Pulmonary artery endothelial cell (primary cell): ENCODE measurements at regions not wholly inside any gene's neighbourhood (a gene's known extent, or its start where the extent isn't known, plus 50 kb on each side); places are given as distances from the start of the nearest gene placed in this dataset.
"Not testable (repeated sequence)": the region's sequence is repeated elsewhere in the genome, so short reads cannot be mapped to it uniquely, and the experiment has no call there.

Experiments used
- DNase-seq: peaks from one replicate; pipeline ENCODE4 v3.0.0-alpha.2; 2011; ENCODE audit warnings: low read depth, low spot score

GRCh38 chr4:81785338-81785737 lies 313.6 kb upstream of the RASGEF1B start:
- DNase-seq = no peak

DNA sequence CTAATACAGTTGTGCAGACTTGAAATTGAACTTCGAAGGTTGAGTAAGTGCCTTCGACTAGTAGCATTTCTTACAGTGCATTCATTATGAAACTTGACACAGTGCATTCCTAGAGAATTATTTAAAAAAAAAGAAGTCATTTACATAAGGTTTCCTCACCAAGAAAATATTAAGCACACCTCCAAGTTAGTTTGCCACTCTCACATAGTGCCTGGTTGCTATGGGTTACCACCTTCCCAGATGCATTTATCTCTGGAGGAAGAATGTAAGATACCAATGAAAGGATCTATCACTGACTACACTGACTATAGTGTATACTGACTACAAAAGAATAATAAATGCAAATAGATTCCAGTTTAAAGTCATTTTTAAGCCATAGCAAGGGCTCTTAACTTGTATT lies 311.9 kb upstream of the RASGEF1B start:
- DNase-seq = no peak

GRCh38 chr4:81781799-81782198 lies 310.1 kb upstream of the RASGEF1B start:
- no peak for DNase-seq

GRCh38 chr4:81777718-81778117 lies 306.0 kb upstream of the RASGEF1B start:
- DNase-seq = not testable (repeated sequence)

DNA sequence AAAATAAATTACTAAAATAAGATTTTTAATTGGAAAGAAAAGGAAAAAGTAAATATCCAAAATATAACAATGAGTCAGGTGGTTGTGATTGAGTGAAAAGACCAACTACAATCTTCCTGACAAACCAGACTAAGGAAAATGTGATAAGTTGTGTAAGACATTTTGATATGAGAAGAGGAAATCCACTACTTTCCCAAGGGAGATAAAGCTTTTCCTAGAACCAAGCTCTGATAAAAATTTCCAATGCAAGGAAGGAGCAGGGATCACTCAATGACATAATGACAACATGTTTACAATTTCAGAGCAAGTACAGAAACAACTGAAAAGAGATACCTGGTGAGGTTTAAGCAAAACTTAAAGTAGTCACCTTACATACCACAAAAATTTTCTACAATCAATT lies 305.1 kb upstream of the RASGEF1B start:
- no peak for DNase-seq

GRCh38 chr4:81773557-81773956 lies 301.9 kb upstream of the RASGEF1B start:
- no peak for DNase-seq

- no peak for DNase-seq
Observed at GRCh38 chr4:81771721-81772120, 300.0 kb upstream of the RASGEF1B start.

DNA sequence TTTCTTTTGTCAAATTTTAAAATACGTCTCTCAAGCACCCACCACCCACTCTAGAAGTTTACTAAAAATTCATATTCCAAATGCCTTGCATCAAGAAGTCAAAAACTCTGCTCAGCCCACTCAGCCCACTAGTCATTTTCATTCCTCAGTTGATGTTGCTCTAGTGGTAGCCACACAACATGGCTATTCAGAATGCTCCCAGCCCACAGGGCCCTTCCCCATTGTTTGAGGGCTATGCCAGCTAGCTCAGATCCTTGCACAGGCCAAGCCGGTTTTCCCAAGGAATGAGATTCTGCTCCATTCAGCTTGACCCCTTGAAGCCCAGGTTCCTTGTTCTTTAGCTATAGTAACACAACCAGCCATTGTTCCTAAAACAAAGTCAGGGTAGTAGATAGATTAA lies 297.5 kb upstream of the RASGEF1B start:
- DNase-seq = no peak

DNA sequence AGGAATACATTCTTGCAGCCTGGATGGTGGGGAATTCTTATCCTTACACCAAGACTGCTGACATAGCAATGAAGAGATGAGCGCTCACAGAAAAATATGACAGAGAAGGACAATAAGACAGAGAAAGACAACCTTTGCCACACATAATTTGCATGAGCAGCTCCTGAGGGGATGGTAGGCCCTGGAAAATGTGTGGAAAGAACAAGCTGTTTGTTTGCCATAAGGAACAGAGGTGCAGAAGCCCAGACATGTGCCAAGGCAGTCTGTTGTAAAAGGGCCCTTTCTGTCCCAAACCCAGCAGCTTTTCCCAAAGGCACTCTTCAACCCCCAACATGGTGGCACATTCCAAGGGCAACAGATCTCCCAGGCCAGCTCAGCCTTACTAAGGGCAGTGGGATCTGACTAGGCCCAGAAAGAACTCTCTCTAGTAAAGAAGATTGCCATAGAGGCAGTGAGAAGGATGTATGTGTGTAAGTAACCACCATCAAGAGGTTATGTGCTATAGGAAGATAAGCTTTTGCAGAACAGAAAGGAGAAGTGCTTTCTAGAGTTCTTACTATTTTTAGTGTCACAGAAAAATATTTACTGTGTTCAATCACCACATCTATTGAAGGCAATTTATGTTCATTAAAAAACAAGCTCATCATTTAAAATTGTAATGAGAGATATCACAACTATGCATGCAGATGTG lies 287.0 kb upstream of the RASGEF1B start:
- DNase-seq = no peak

GRCh38 chr4:81757691-81758090 lies 286.0 kb upstream of the RASGEF1B start:
- DNase-seq = no peak

- no peak for DNase-seq
Observed at GRCh38 chr4:81756973-81757372, 285.3 kb upstream of the RASGEF1B start.

DNA sequence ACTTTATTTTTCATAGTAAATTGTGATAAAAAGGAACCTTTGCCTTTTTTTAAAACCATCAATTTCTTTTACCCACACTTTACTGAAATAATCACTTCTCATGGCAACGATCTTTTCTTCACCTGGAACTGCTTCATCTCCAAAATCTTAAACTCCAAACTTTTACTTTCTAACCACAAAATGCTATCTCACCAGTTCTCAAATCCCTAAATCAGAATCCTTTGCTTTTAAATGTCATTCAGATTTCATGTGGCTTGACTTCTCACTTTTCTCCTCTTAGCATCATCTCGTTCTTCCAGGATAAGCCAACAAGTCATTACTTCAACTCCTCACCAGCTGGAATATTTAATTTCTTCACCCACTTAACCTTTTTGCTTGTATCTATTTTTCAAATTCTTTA lies 284.3 kb upstream of the RASGEF1B start:
- DNase-seq = no peak

- DNase-seq = no peak
Observed at GRCh38 chr4:81754169-81754568, 282.5 kb upstream of the RASGEF1B start.

DNA sequence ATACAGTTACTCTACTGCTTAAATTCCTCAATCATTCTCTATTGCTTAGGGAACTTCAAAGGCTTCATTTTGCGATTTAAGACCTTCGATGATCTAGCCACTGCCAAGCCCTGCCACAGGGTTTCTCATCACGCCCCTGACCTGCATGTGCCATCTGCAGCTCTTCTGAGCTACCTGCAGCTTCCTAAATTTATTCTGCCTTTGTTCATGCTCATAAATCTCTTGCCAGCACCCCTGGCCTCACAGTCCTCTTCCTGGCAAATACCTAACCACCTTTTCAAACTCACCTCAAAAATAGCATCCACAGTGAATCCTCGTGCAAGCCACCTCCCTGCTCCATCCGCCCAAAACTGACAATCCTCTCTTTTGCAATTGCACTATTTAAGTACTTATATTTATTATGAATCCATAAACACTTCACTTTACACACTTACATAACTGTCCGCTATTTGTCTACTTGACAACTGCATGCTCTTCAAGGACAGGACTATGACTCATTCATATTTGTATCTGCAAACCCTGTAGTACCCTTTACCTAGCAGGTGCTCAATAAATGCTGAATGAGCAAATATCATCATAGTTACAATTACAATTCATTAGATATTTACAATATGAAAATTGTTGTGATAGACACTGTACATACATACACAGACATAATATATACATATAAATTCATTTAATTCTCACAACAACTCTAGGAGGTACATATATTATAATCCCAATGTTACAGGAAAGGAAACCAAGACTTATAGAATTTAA lies 280.0 kb upstream of the RASGEF1B start:
- DNase-seq = no peak

DNA sequence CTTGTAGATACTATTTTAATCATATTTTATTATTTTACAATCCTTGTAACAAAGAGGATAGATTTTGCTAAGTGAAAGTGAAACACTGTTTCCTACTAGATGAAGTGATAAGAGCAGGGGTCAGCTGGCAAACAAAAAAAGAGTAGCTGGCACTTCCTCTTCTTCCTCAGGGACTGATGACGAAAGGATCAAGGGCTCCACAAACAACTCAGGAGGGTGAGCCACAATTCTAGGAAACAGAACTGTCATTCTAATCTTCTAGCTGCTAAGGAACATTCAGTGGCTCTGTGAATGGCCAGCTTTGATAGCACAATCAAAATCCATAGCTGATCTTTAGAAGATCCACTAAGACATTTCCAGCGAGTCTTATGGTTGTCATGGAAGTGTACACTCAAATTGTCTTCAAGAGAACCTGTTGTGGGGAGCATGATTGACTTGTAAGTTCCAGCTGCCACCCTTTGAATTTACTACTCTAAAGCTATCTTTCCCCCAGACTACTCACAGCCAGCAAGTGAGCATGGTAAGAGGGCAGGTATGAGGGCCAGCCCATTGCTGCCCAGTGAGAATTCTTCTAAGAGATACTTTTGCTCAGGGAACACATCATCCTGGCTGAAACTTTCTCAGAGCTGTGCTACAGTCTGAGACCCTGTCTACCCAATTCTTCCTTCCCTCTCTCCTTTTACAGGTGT lies 275.7 kb upstream of the RASGEF1B start:
- peak; percentile 39 for DNase-seq

DNA sequence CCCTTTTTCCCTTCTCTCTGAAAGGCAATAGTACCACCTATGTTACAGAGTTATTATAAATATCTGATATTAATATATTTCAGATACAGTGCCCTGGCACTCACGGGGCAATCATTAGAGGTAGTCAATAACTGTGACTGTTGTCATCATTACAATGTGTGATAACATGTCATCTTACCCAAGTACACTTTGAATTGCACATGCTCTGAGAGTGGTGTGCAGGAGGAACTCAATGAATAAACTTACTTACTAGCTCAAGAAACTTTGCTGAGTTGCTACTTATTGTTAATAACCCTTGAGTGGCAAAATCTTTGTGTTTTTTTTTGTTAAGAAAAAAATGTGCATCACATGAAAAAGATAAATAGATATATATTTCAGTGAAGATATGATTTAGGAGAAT lies 275.1 kb upstream of the RASGEF1B start:
- DNase-seq = no peak

GRCh38 chr4:81746071-81746470 lies 274.4 kb upstream of the RASGEF1B start:
- DNase-seq = no peak

GRCh38 chr4:81745050-81745449 lies 273.3 kb upstream of the RASGEF1B start:
- no peak for DNase-seq

DNA sequence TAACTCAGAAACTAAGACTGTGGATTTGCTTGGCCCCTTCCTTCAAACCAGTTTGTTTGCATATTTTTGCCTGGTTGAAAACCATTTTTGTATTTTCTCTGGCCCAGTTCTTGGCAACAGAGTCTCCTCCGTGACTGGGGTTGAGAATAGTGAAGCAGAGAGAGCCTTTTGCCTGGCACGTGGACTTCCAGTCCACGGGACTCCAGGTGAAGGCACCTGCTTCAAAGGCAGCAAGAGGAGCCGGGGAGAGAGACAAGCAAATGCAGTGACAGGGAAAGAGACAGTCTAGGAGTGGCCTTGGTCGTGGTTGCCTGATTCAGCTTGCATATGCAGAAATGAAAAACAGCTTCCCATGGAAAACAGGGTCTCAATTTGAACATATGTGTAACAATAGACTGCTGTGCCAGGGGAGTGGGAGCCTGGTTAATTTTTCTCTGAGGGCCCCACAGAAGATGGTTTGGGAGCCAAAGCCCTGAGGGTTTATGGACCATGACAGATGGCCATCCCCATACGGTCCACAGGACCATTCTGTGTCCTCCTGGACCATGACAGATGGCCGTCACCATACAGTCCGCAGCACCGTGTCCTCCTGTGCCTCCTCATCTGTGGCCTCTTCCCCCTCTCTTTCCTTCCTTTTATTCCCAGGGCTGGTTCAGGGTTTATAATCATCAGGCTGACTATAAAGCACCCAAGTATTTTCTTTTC lies 272.2 kb upstream of the RASGEF1B start:
- no peak for DNase-seq

DNA sequence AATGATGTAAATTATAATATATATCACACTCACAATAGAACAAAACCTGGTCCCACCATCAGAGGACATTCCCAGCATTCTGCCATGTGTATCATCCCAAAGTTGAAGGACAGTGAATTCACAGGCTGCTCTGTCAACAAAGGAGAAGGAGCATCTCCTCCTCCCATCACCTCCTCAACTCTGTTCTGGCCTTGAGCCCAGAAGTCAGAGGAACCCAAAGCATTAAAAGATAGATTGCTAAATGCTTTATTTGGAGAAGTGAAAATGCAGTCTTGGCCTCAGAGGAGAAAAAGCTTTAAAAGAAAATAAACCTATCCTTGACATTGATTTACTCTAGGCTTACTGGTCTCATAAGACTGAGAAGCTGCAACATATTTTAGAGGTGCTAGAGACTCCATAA lies 268.8 kb upstream of the RASGEF1B start:
- DNase-seq = no peak

DNA sequence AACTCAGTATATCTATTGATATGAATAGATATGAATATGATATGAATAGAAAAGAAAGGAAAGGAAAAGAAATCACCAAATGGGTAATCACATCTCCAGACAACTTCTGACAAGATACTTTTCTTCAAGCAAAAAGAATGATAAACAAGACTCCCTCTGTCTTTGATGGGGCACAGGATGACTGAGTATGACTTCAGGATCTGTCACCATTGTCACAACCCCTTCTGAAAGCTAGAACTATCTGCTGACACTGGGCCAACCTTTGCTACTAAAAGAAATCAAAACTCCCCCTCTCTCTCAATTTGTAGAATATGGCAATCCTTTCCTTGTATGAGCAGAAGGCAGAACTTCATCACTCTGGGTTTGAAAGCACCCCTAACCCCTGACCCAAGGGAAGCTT lies 267.2 kb upstream of the RASGEF1B start:
- no peak for DNase-seq
